ENCODE measurements at regions not wholly inside any gene's neighbourhood (a gene's known extent, or its start where the extent isn't known, plus 50 kb on each side); places are given as distances from the start of the nearest gene placed in this dataset.

DNA sequence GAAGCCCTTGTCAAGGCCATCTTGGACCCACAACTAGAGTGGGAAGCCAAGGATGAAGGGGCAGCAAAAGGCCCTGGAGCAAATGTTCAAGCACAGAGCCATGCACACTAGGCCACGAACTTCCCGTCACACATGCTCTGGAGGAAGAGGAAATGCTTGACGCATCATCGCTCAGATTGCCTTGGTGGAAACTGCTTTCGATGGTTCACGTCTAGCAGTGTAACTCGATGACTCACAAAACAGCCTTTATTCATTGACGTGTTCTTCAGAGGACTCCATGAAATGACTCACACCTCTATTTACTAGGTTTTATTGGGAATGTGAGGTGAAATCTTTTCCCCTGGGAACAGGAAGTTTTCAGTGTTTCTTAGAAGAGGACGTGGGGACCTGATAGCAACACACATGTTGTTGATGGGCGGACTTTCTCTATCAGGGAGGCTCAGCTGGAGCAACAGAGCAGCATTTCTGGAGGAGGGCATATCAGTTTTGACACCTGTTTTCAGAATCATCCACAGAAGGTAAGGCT is 79.8 kb upstream of the FLT1 start:
- TF ChIP-seq, protein P1, sequence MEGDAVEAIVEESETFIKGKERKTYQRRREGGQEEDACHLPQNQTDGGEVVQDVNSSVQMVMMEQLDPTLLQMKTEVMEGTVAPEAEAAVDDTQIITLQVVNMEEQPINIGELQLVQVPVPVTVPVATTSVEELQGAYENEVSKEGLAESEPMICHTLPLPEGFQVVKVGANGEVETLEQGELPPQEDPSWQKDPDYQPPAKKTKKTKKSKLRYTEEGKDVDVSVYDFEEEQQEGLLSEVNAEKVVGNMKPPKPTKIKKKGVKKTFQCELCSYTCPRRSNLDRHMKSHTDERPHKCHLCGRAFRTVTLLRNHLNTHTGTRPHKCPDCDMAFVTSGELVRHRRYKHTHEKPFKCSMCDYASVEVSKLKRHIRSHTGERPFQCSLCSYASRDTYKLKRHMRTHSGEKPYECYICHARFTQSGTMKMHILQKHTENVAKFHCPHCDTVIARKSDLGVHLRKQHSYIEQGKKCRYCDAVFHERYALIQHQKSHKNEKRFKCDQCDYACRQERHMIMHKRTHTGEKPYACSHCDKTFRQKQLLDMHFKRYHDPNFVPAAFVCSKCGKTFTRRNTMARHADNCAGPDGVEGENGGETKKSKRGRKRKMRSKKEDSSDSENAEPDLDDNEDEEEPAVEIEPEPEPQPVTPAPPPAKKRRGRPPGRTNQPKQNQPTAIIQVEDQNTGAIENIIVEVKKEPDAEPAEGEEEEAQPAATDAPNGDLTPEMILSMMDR (IDR thresholded peaks at IDR 0.05 in 8 of 11, conservative IDR thresholded peaks at IDR 0.05 in 3 of 11): no peak
- no peak for TF ChIP-seq POLR2A (IDR thresholded peaks at IDR 0.05)

Measured in spleen (tissue), 7 donors.